Embryonic facial prominence (tissue), 1 donor: ENCODE measurements at regions not wholly inside any gene's neighbourhood (a gene's known extent, or its start where the extent isn't known, plus 50 kb on each side); places are given as distances from the start of the nearest gene placed in this dataset.
A peak's percentile ranks its signal among the peaks of the same experiment; 100 is the strongest.

Experiments
- DNase-seq: peaks from one replicate; pipeline ENCODE4 v3.0.0-alpha.2; 2016; ENCODE audit errors: extremely low spot score

GRCh38 chr15:79186616-79187015, 95.9 kb upstream of the ANKRD34C start:
- no peak for DNase-seq

- DNase-seq: no peak
These were observed 94.6 kb upstream of the RASGRF1 start for GRCh38 chr15:79185199-79185598.

GRCh38 chr15:79184465-79184892, 93.9 kb upstream of the RASGRF1 start:
- DNase-seq: peak; percentile 37

GRCh38 chr15:79180318-79180717, 89.7 kb upstream of the RASGRF1 start:
- DNase-seq: no peak

GRCh38 chr15:79179597-79179996, 89.0 kb upstream of the RASGRF1 start:
- no peak for DNase-seq

GRCh38 chr15:79179108-79179561, 88.6 kb upstream of the RASGRF1 start:
- no peak for DNase-seq

GRCh38 chr15:79178594-79178993, 88.0 kb upstream of the RASGRF1 start:
- DNase-seq: no peak

- DNase-seq: no peak
These were observed 85.6 kb upstream of the RASGRF1 start for GRCh38 chr15:79176151-79176550.

- no peak for DNase-seq
These were observed 82.4 kb upstream of the RASGRF1 start for GRCh38 chr15:79172801-79173460.

GRCh38 chr15:79172032-79172481, 81.5 kb upstream of the RASGRF1 start:
- no peak for DNase-seq

- DNase-seq: no peak
These were observed 80.9 kb upstream of the RASGRF1 start for GRCh38 chr15:79171320-79172031.

- no peak for DNase-seq
These were observed 79.7 kb upstream of the RASGRF1 start for GRCh38 chr15:79170256-79170664.

GRCh38 chr15:79169526-79170133, 79.0 kb upstream of the RASGRF1 start:
- DNase-seq: no peak

GRCh38 chr15:79168922-79169456, 78.4 kb upstream of the RASGRF1 start:
- no peak for DNase-seq

- DNase-seq: no peak
These were observed 77.2 kb upstream of the RASGRF1 start for GRCh38 chr15:79167776-79168175.

- DNase-seq: no peak
These were observed 75.9 kb upstream of the RASGRF1 start for GRCh38 chr15:79166311-79166955.

- DNase-seq: no peak
These were observed 73.9 kb upstream of the RASGRF1 start for GRCh38 chr15:79164465-79164864.

GRCh38 chr15:79164043-79164442, 73.5 kb upstream of the RASGRF1 start:
- no peak for DNase-seq

GRCh38 chr15:79163395-79163794, 72.8 kb upstream of the RASGRF1 start:
- DNase-seq: no peak

- no peak for DNase-seq
These were observed 71.4 kb upstream of the RASGRF1 start for GRCh38 chr15:79161837-79162508.

GRCh38 chr15:79160211-79160610, 69.6 kb upstream of the RASGRF1 start:
- DNase-seq: no peak
